ENCODE measurements at regions not wholly inside any gene's neighbourhood (a gene's known extent, or its start where the extent isn't known, plus 50 kb on each side); places are given as distances from the start of the nearest gene placed in this dataset.

- no peak overlapping the region for H3K4me3 Mint-ChIP-seq
- POLR2A ChIA-PET, result no interaction called here
- no peaks in the 10 kb centered on the region for H3K27me3 Mint-ChIP-seq
- CTCF ChIA-PET, result no interaction called here
- DNase-seq, result no peak
- no peak overlapping the region for H3K27ac Mint-ChIP-seq
- peaks cover 9% of the 10 kb centered on the region for H3K9me3 Mint-ChIP-seq
- H3K4me1 Mint-ChIP-seq, result no peaks in the 10 kb centered on the region
- H3K36me3 Mint-ChIP-seq (ENCODE audit: low read depth), result no peaks in the 10 kb centered on the region
These were observed 158.3 kb upstream of the KCND2 start for GRCh38 chr7:120114626-120115025.

- H3K27me3 Mint-ChIP-seq, result no peaks in the 10 kb centered on the region
- DNase-seq, result no peak
- ChIA-PET CTCF (no interaction called here), POLR2A (no interaction called here)
- no peak overlapping the region for H3K4me3 Mint-ChIP-seq
- no peak overlapping the region for H3K27ac Mint-ChIP-seq
- no peaks in the 10 kb centered on the region for H3K36me3 Mint-ChIP-seq (ENCODE audit: low read depth)
- H3K4me1 Mint-ChIP-seq, result no peaks in the 10 kb centered on the region
- H3K9me3 Mint-ChIP-seq, result peaks cover 3% of the 10 kb centered on the region
These were observed 149.4 kb upstream of the KCND2 start for GRCh38 chr7:120123528-120123927.

GRCh38 chr7:120131096-120131839, 141.7 kb upstream of the KCND2 start:
- H3K4me3 Mint-ChIP-seq, result no peak overlapping the region
- H3K36me3 Mint-ChIP-seq (ENCODE audit: low read depth), result no peaks in the 10 kb centered on the region
- peaks cover 3% of the 10 kb centered on the region for H3K9me3 Mint-ChIP-seq
- H3K4me1 Mint-ChIP-seq, result no peaks in the 10 kb centered on the region
- no peak for DNase-seq
- CTCF ChIA-PET, result no interaction called here
- H3K27ac Mint-ChIP-seq, result no peak overlapping the region
- no peaks in the 10 kb centered on the region for H3K27me3 Mint-ChIP-seq
- POLR2A ChIA-PET, result no interaction called here

GRCh38 chr7:120138497-120138896, 134.5 kb upstream of the KCND2 start:
- Mint-ChIP-seq H3K27me3 (no peaks in the 10 kb centered on the region), H3K9me3 (peaks cover 4% of the 10 kb centered on the region), H3K27ac (no peak overlapping the region), H3K4me1 (no peaks in the 10 kb centered on the region), H3K4me3 (no peak overlapping the region), H3K36me3 (ENCODE audit: low read depth) (no peaks in the 10 kb centered on the region)
- POLR2A ChIA-PET, result no interaction called here
- CTCF ChIA-PET, result no interaction called here
- DNase-seq, result no peak

- Mint-ChIP-seq H3K9me3 (peaks cover 3% of the 10 kb centered on the region), H3K4me3 (no peak overlapping the region), H3K27me3 (no peaks in the 10 kb centered on the region), H3K27ac (no peak overlapping the region), H3K36me3 (ENCODE audit: low read depth) (no peaks in the 10 kb centered on the region), H3K4me1 (no peaks in the 10 kb centered on the region)
- no peak for DNase-seq
- ChIA-PET POLR2A (no interaction called here), CTCF (no interaction called here)
These were observed 116.5 kb upstream of the KCND2 start for GRCh38 chr7:120156476-120156875.

GRCh38 chr7:120160166-120160565, 112.8 kb upstream of the KCND2 start:
- POLR2A ChIA-PET, result no interaction called here
- H3K27me3 Mint-ChIP-seq, result no peaks in the 10 kb centered on the region
- no peak overlapping the region for H3K4me3 Mint-ChIP-seq
- CTCF ChIA-PET, result no interaction called here
- H3K36me3 Mint-ChIP-seq (ENCODE audit: low read depth), result no peaks in the 10 kb centered on the region
- H3K27ac Mint-ChIP-seq, result no peak overlapping the region
- H3K4me1 Mint-ChIP-seq, result no peaks in the 10 kb centered on the region
- no peak for DNase-seq
- H3K9me3 Mint-ChIP-seq, result peaks cover 3% of the 10 kb centered on the region

- H3K4me3 Mint-ChIP-seq, result no peak overlapping the region
- POLR2A ChIA-PET, result no interaction called here
- peaks cover 3% of the 10 kb centered on the region for H3K9me3 Mint-ChIP-seq
- H3K27ac Mint-ChIP-seq, result no peak overlapping the region
- H3K36me3 Mint-ChIP-seq (ENCODE audit: low read depth), result no peaks in the 10 kb centered on the region
- CTCF ChIA-PET, result no interaction called here
- no peaks in the 10 kb centered on the region for H3K4me1 Mint-ChIP-seq
- no peak for DNase-seq
- no peaks in the 10 kb centered on the region for H3K27me3 Mint-ChIP-seq
These were observed 109.5 kb upstream of the KCND2 start for GRCh38 chr7:120163449-120163848.

GRCh38 chr7:120165227-120165626, 107.7 kb upstream of the KCND2 start:
- Mint-ChIP-seq H3K27ac (no peak overlapping the region), H3K9me3 (no peaks in the 10 kb centered on the region), H3K4me1 (no peaks in the 10 kb centered on the region), H3K36me3 (ENCODE audit: low read depth) (no peaks in the 10 kb centered on the region), H3K4me3 (no peak overlapping the region), H3K27me3 (no peaks in the 10 kb centered on the region)
- no peak for DNase-seq
- POLR2A ChIA-PET, result no interaction called here
- CTCF ChIA-PET, result no interaction called here

- H3K9me3 Mint-ChIP-seq, result no peaks in the 10 kb centered on the region
- no peaks in the 10 kb centered on the region for H3K36me3 Mint-ChIP-seq (ENCODE audit: low read depth)
- H3K4me1 Mint-ChIP-seq, result no peaks in the 10 kb centered on the region
These were observed 104.9 kb upstream of the KCND2 start for GRCh38 chr7:120168066-120168465.

GRCh38 chr7:120169996-120170783, 102.8 kb upstream of the KCND2 start:
- Mint-ChIP-seq H3K27ac (no peak overlapping the region), H3K4me3 (no peak overlapping the region), H3K36me3 (ENCODE audit: low read depth) (no peaks in the 10 kb centered on the region), H3K4me1 (no peaks in the 10 kb centered on the region), H3K9me3 (no peaks in the 10 kb centered on the region), H3K27me3 (no peaks in the 10 kb centered on the region)
- ChIA-PET POLR2A (no interaction called here), CTCF (no interaction called here)
- no peak for DNase-seq

More at GRCh38 chr7:120168066-120168465, 104.9 kb upstream of the KCND2 start:
- no peaks in the 10 kb centered on the region for H3K27me3 Mint-ChIP-seq
- POLR2A ChIA-PET, result no interaction called here
- no peak overlapping the region for H3K4me3 Mint-ChIP-seq
- DNase-seq, result no peak
- H3K27ac Mint-ChIP-seq, result no peak overlapping the region
- CTCF ChIA-PET, result no interaction called here

- Mint-ChIP-seq H3K9me3 (no peaks in the 10 kb centered on the region), H3K4me3 (no peak overlapping the region), H3K27me3 (no peaks in the 10 kb centered on the region), H3K27ac (no peak overlapping the region), H3K36me3 (ENCODE audit: low read depth) (no peaks in the 10 kb centered on the region), H3K4me1 (no peaks in the 10 kb centered on the region)
- DNase-seq, result no peak
- POLR2A ChIA-PET, result no interaction called here
- CTCF ChIA-PET, result no interaction called here
These were observed 102.1 kb upstream of the KCND2 start for GRCh38 chr7:120170834-120171233.

- no peak overlapping the region for H3K27ac Mint-ChIP-seq
- no peaks in the 10 kb centered on the region for H3K9me3 Mint-ChIP-seq
- no peak overlapping the region for H3K4me3 Mint-ChIP-seq
- no peaks in the 10 kb centered on the region for H3K36me3 Mint-ChIP-seq (ENCODE audit: low read depth)
- H3K27me3 Mint-ChIP-seq, result no peaks in the 10 kb centered on the region
- no peaks in the 10 kb centered on the region for H3K4me1 Mint-ChIP-seq
- POLR2A ChIA-PET, result no interaction called here
- CTCF ChIA-PET, result no interaction called here
- no peak for DNase-seq
These were observed 101.6 kb upstream of the KCND2 start for GRCh38 chr7:120171406-120171805.

- Mint-ChIP-seq H3K4me1 (no peaks in the 10 kb centered on the region), H3K27ac (no peak overlapping the region)
These were observed 92.8 kb upstream of the KCND2 start for GRCh38 chr7:120180221-120180620.

GRCh38 chr7:120181499-120181898, 91.5 kb upstream of the KCND2 start:
- H3K4me1 Mint-ChIP-seq, result no peaks in the 10 kb centered on the region
- no peak overlapping the region for H3K4me3 Mint-ChIP-seq
- DNase-seq, result no peak
- no peaks in the 10 kb centered on the region for H3K9me3 Mint-ChIP-seq
- H3K27ac Mint-ChIP-seq, result no peak overlapping the region
- ChIA-PET CTCF (no interaction called here), POLR2A (no interaction called here)
- no peaks in the 10 kb centered on the region for H3K36me3 Mint-ChIP-seq (ENCODE audit: low read depth)
- H3K27me3 Mint-ChIP-seq, result no peaks in the 10 kb centered on the region

More at GRCh38 chr7:120180221-120180620, 92.8 kb upstream of the KCND2 start:
- ChIA-PET POLR2A (no interaction called here), CTCF (no interaction called here)
- H3K9me3 Mint-ChIP-seq, result no peaks in the 10 kb centered on the region
- H3K27me3 Mint-ChIP-seq, result no peaks in the 10 kb centered on the region
- H3K36me3 Mint-ChIP-seq (ENCODE audit: low read depth), result no peaks in the 10 kb centered on the region
- H3K4me3 Mint-ChIP-seq, result no peak overlapping the region
- no peak for DNase-seq
